ENCODE measurements at regions not wholly inside any gene's neighbourhood (a gene's known extent, or its start where the extent isn't known, plus 50 kb on each side); places are given as distances from the start of the nearest gene placed in this dataset.

DNA sequence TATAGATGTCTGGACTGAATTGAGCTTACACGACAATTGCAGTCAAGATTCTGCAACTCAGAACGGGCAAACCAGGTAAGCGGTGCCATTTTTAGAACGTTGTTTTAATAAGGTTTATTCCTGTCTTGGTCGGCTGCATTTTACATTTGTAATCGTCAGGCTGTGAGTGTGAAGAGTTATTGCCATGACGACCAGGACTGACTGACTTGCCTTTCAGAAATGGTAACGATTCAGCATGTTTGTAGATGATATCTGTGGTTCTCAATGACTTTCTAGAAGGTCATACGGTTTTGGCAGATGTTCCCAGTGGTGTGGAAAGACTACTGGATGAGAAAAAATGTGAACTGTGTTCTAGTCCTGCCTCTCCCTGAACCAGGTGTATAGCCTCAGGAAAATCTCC, 271.3 kb upstream of the B3GALT2 start:
- no peak for DNase-seq (ENCODE audit: low read depth, low spot score)
- CTCF ChIA-PET: no interaction called here

DNA sequence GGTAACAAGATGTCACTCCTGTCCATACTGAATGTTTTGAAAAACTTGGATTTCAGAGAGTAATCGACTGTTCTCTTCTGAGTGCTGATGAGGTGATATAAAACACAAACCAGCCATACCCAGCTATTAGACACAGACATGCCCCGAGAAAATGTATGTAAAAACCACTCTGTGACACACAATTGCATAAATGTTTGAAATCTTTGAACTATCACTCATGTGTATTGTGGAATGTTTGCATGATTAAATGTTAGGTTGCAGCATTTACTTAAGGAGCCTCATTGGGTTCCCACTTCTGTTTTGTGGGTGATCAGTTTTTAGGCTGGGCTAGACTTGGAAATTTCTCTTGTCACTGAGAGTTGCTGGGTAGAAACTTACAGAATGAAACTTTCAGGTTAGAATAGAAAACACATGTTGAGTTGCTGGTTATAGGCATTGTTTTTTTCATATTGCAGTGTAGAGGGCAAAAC, 270.4 kb upstream of the B3GALT2 start:
- CTCF ChIA-PET: no interaction called here
- TF ChIP-seq, protein P1, sequence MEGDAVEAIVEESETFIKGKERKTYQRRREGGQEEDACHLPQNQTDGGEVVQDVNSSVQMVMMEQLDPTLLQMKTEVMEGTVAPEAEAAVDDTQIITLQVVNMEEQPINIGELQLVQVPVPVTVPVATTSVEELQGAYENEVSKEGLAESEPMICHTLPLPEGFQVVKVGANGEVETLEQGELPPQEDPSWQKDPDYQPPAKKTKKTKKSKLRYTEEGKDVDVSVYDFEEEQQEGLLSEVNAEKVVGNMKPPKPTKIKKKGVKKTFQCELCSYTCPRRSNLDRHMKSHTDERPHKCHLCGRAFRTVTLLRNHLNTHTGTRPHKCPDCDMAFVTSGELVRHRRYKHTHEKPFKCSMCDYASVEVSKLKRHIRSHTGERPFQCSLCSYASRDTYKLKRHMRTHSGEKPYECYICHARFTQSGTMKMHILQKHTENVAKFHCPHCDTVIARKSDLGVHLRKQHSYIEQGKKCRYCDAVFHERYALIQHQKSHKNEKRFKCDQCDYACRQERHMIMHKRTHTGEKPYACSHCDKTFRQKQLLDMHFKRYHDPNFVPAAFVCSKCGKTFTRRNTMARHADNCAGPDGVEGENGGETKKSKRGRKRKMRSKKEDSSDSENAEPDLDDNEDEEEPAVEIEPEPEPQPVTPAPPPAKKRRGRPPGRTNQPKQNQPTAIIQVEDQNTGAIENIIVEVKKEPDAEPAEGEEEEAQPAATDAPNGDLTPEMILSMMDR (IDR thresholded peaks at IDR 0.05; ENCODE audit: insufficient read depth, low read length, missing control alignments): no peak
- POLR2A ChIA-PET: no interaction called here
- H3K4me3 ChIP-seq (ENCODE audit: low read depth, low read length): no peak overlapping the region
- DNase-seq (ENCODE audit: low read depth, low spot score): no peak

More for the DNA sequence above, 271.3 kb upstream of the B3GALT2 start:
- no peak overlapping the region for H3K4me3 ChIP-seq (ENCODE audit: low read depth, low read length)
- TF ChIP-seq, protein P1 (IDR thresholded peaks at IDR 0.05; ENCODE audit: insufficient read depth, low read length, missing control alignments): no peak
- POLR2A ChIA-PET: no interaction called here

DNA sequence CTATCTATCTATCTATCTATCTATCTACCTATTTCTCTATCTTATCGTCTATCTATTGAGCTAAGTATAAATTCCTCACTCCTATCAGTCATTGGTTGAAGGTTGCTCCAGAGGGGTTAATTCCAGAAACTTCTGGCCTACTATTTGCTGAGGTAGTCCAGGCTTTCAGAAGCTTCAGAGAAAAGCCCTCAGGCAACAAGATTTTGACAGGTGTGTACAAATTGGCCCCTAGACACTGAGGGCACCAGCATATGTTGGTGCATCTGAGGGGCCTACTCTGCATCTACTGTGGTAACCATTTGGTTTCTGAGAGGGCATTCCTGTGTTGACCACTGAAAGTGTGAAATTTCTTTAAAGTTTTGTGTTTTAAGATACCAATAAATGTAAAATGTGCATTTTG, 265.2 kb upstream of the B3GALT2 start:
- ChIA-PET CTCF (no interaction called here), POLR2A (no interaction called here)
- no peak for DNase-seq (ENCODE audit: low read depth, low spot score)
- TF ChIP-seq, protein P1 (IDR thresholded peaks at IDR 0.05; ENCODE audit: insufficient read depth, low read length, missing control alignments): no peak
- no peak overlapping the region for H3K4me3 ChIP-seq (ENCODE audit: low read depth, low read length)

DNA sequence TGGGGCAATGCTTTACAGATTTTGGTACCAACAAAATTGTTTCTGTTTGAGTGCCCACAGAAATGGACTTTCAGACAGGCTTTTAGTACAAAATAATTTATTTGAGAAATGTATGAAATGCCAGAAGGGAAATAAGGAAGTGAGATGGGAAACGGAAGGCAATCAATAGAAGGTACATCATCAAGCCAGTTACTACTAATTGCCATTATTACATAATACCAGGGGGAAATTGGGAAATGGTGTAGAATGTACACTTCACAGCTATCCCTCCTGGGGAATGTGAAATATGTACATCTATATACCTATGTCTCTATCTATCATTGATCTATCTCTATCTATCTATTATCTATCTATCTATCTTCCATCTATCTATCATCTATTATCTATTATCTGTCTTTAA, 264.6 kb upstream of the B3GALT2 start:
- TF ChIP-seq, protein P1 (IDR thresholded peaks at IDR 0.05; ENCODE audit: insufficient read depth, low read length, missing control alignments): no peak
- no peak overlapping the region for H3K4me3 ChIP-seq (ENCODE audit: low read depth, low read length)
- ChIA-PET POLR2A (no interaction called here), CTCF (no interaction called here)
- DNase-seq (ENCODE audit: low read depth, low spot score): no peak

DNA sequence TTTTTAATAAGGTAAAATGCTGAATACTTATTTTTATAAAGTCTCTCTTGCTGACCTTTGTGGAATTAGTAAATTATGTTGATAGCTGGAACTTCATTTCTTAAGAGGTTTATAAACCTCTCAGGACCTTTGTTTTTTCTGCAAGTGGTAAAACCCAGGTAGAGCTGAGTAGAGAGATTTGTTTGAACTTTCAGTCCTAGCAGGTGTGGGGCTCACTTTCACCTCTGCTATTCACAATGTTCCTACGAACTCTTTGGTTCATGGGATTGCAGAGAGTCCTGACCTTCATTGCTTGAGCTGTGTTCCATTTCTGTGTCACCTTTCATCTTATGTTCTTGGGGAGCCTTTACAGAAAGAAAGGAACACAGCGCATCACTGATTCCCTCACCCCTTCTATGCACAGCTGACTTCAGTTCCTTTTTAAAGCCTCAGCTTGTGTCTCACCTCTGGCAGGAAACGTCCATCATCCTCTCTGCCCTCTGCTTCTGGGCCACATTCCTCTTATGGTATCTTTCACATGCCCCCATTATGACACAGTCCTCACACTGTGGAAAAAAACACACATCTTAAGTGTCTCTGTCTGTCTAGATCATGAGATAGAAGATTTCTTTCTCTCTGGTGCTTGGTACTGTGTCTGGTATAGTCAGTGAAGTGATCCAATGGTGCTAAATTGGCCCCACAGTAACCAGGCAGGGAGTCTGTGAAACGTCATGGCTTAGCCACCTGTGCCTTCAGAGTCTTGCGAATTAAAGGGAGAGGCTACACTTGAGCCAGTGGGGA, 262.5 kb upstream of the B3GALT2 start:
- TF ChIP-seq, protein P1 (IDR thresholded peaks at IDR 0.05; ENCODE audit: insufficient read depth, low read length, missing control alignments): no peak
- ChIA-PET CTCF (no interaction called here), POLR2A (no interaction called here)

DNA sequence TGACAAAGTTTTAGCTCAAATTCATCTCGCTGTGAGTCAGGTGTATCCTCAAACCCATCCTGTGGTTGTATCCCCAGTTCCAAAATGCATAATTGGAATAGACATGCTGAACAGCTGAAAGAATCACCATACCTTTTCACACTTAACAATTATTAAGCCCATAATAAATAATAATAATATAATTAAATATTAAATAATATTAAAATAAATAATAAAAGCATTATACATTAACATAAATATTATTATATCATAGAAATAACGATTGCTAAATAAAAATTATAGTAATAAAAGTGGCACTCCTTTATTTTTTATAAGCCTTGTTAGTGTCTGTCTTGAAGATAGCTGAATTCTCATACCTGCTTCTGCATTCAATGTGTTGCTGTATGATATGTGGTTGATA, 257.5 kb upstream of the B3GALT2 start:
- POLR2A ChIA-PET: no interaction called here
- TF ChIP-seq, protein P1 (IDR thresholded peaks at IDR 0.05; ENCODE audit: insufficient read depth, low read length, missing control alignments): no peak
- no peak overlapping the region for H3K4me3 ChIP-seq (ENCODE audit: low read depth, low read length)
- DNase-seq (ENCODE audit: low read depth, low spot score): no peak
- CTCF ChIA-PET: no interaction called here

More for the DNA sequence above, 262.5 kb upstream of the B3GALT2 start:
- no peak for DNase-seq (ENCODE audit: low read depth, low spot score)
- no peak overlapping the region for H3K4me3 ChIP-seq (ENCODE audit: low read depth, low read length)

Data from AG04449 (cell line).